HUES64 (cell line): ENCODE measurements at regions not wholly inside any gene's neighbourhood (a gene's known extent, or its start where the extent isn't known, plus 50 kb on each side); places are given as distances from the start of the nearest gene placed in this dataset.
"Not testable (repeated sequence)": the region's sequence is repeated elsewhere in the genome, so short reads cannot be mapped to it uniquely, and the experiment has no call there.

Experiments
- H3K27ac ChIP-seq: 2 replicates; pipeline ENCODE4 v1.7.0; 2013; ENCODE audit warnings: low read depth, low read length, inconsistent platforms
- H3K27me3 ChIP-seq: 2 replicates; pipeline ENCODE4 v1.6.1; 2013; ENCODE audit warnings: mild to moderate bottlenecking, low read length; ENCODE audit not compliant: insufficient read depth
- H3K36me3 ChIP-seq: 2 replicates; pipeline ENCODE4 v1.6.1; 2013; ENCODE audit warnings: mild to moderate bottlenecking, low read length; ENCODE audit not compliant: insufficient read depth
- H3K4me1 ChIP-seq: 2 replicates; pipeline ENCODE4 v1.6.1; 2013; ENCODE audit warnings: mild to moderate bottlenecking, low read length, moderate library complexity; ENCODE audit not compliant: insufficient read depth
- H3K4me3 ChIP-seq: 2 replicates; pipeline ENCODE4 v1.5.1; 2013; ENCODE audit warnings: mild to moderate bottlenecking, low read length, moderate library complexity
- H3K9ac ChIP-seq: 2 replicates; pipeline ENCODE4 v1.6.1; 2013; ENCODE audit warnings: mild to moderate bottlenecking, low read depth, low read length
- H3K9me3 ChIP-seq: 2 replicates; pipeline ENCODE4 v1.6.1; 2013; ENCODE audit warnings: low read depth, low read length; ENCODE audit not compliant: insufficient read depth
- WGBS: fragments of 150-250, 120-280 bp; methylation state at CpG from one replicate; pipeline ENCODE4 v1.1.7; 2013; ENCODE audit warnings: missing lambda C conversion rate; 5-methylcytosine and 5-hydroxymethylcytosine counted together

DNA sequence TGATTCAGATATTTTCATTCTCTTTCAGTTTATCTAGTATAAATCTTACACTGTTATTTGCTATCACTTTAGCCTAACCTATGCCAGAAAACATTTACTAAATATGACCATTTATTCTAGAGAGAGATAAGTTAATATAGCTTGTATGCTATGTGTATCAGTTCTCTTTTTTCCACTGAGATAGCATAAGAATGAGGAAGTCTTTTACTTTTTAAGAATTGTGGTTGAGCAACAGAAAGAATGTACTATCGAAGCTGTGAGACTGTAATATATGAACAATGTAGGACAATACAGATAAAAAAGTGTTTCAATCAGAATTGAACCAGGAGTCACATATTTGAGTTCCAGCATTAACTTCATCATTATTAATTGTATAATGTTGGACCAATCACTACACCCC lies 479.9 kb upstream of the PLXNA2 start:
- H3K27me3 ChIP-seq = no peaks in the 10 kb centered on the region
- peaks cover 25% of the 10 kb centered on the region for H3K9me3 ChIP-seq
- H3K9ac ChIP-seq = no peak overlapping the region
- no peak overlapping the region for H3K4me3 ChIP-seq
- H3K4me1 ChIP-seq = no peaks in the 10 kb centered on the region
- WGBS = 100% methylated on average over 1 of the region's 1 CpG
- no peak overlapping the region for H3K27ac ChIP-seq
- H3K36me3 ChIP-seq = no peaks in the 10 kb centered on the region

- WGBS = 90% methylated on average over 1 of the region's 1 CpG
- Histone ChIP-seq H3K27ac (no peak overlapping the region), H3K27me3 (no peaks in the 10 kb centered on the region), H3K4me3 (no peak overlapping the region), H3K4me1 (no peaks in the 10 kb centered on the region; the same call in 1 of the 2 replicates), H3K9me3 (peaks cover under 1% of the 10 kb centered on the region; the same call in 1 of the 2 replicates), H3K36me3 (no peaks in the 10 kb centered on the region), H3K9ac (no peak overlapping the region)
Observed at GRCh38 chr1:208728815-208729214, 484.6 kb upstream of the PLXNA2 start.

DNA sequence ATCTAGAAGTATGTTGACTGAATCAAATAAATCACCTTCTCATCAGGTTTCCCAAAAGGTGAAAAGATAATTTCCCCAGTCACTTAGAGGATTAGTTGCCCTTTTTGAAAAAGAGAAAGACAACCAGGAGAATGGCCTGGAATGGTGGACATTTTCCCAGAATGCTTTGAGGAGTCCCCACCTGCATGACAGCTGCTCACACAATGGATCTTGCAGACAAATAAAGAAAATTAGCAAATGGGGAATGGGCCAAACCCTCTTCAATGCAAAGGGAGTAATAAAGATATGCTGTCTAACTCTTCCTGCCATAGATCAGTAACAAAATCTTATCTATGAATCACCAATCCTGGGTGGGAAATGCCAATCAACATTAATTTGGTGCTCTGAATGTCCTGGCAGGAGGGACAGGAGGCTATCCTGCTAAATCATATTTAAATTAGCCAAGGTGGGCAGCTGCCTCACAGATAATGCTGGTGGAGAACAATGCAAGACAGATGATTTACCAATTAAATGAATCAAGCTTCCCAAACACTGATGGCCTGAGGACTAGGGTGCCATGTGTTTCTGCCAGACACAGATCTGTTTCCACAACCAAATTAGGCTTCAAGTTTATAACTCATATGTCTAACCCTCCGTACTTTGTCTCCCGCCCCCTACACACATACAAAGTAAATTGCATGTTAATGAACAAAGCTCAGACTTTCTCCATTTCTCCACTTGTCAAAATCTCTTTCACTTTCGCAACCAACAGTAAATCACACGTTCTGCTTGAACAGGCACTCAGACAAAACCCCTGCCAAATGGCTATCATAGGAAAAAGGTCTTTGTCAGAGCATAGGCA lies 488.0 kb upstream of the PLXNA2 start:
- Histone ChIP-seq H3K4me3 (no peak overlapping the region), H3K4me1 (no peaks in the 10 kb centered on the region; the same call in 1 of the 2 replicates), H3K36me3 (no peaks in the 10 kb centered on the region), H3K27me3 (no peaks in the 10 kb centered on the region), H3K9ac (no peak overlapping the region), H3K27ac (no peak overlapping the region), H3K9me3 (no peaks in the 10 kb centered on the region)
- 82% methylated on average over 4 of the region's 4 CpGs for WGBS

GRCh38 chr1:208737161-208737560 lies 493.0 kb upstream of the PLXNA2 start:
- H3K9ac ChIP-seq = no peak overlapping the region
- no peaks in the 10 kb centered on the region for H3K27me3 ChIP-seq
- 100% methylated on average over 1 of the region's 4 CpGs for WGBS

DNA sequence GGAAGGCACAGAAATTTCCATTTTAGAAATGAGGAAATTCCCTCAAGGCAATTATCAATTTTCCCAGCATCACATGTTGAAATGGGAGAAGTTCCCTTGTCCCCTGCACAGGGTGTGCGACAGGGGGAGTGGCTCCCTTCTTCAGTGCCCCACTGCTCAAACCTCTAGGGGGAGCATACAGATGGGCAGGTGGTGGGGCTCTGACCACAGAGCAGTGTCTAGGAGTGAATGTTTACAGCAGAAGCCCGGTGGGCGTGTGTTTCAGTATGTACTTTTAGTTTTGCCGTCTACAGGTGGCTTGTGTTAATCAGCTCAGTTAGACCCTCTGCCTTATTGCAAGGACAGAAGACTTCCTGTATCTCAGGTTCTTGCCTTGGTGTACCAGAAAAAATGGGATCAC lies 493.7 kb upstream of the PLXNA2 start:
- Histone ChIP-seq H3K9me3 (no peaks in the 10 kb centered on the region), H3K27ac (no peak overlapping the region), H3K27me3 (no peaks in the 10 kb centered on the region), H3K9ac (no peak overlapping the region), H3K4me1 (no peaks in the 10 kb centered on the region), H3K36me3 (no peaks in the 10 kb centered on the region), H3K4me3 (no peak overlapping the region)
- WGBS = 97% methylated on average over 4 of the region's 4 CpGs

More at GRCh38 chr1:208737161-208737560, 493.0 kb upstream of the PLXNA2 start:
- H3K36me3 ChIP-seq = no peaks in the 10 kb centered on the region
- no peaks in the 10 kb centered on the region; the same call in 1 of the 2 replicates for H3K4me1 ChIP-seq
- H3K4me3 ChIP-seq = no peak overlapping the region
- H3K9me3 ChIP-seq = no peaks in the 10 kb centered on the region
- H3K27ac ChIP-seq = no peak overlapping the region

GRCh38 chr1:208739636-208740035 lies 495.5 kb upstream of the PLXNA2 start:
- WGBS = 96% methylated on average over 20 of the region's 20 CpGs
- not testable (repeated sequence) for H3K9me3 ChIP-seq, H3K36me3 ChIP-seq, H3K27me3 ChIP-seq, H3K27ac ChIP-seq, H3K4me1 ChIP-seq, H3K9ac ChIP-seq, H3K4me3 ChIP-seq

DNA sequence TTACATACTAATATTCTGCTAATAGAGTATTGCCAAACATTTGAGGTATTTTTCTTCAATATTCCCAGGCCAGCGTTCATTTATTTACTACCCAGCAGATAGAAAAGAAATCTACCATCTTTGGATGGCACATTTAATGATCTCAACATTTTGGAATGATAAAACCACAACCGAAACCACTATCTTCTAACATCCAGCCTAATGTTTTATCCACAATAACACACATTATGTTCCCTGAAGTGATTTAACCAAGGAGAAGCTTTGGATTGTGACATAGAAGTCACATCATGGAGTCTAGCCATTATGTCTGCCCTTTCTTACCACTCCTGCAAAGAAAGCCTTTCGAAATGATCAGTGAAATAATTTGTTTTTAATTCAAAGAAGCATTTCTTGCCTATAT lies 497.1 kb upstream of the PLXNA2 start:
- H3K4me3 ChIP-seq = no peak overlapping the region
- no peaks in the 10 kb centered on the region for H3K9me3 ChIP-seq
- no peaks in the 10 kb centered on the region for H3K36me3 ChIP-seq
- no peak overlapping the region for H3K27ac ChIP-seq
- H3K27me3 ChIP-seq = no peaks in the 10 kb centered on the region
- no peaks in the 10 kb centered on the region for H3K4me1 ChIP-seq
- no peak overlapping the region for H3K9ac ChIP-seq
- WGBS = 97% methylated on average over 2 of the region's 3 CpGs

GRCh38 chr1:208743361-208743760 lies 499.2 kb upstream of the PLXNA2 start:
- no peak overlapping the region for H3K4me3 ChIP-seq
- H3K27me3 ChIP-seq = no peaks in the 10 kb centered on the region
- H3K27ac ChIP-seq = no peak overlapping the region
- no peaks in the 10 kb centered on the region for H3K4me1 ChIP-seq
- no peak overlapping the region for H3K9ac ChIP-seq
- H3K9me3 ChIP-seq = no peaks in the 10 kb centered on the region
- WGBS = 91% methylated on average over 5 of the region's 5 CpGs
- no peaks in the 10 kb centered on the region for H3K36me3 ChIP-seq

DNA sequence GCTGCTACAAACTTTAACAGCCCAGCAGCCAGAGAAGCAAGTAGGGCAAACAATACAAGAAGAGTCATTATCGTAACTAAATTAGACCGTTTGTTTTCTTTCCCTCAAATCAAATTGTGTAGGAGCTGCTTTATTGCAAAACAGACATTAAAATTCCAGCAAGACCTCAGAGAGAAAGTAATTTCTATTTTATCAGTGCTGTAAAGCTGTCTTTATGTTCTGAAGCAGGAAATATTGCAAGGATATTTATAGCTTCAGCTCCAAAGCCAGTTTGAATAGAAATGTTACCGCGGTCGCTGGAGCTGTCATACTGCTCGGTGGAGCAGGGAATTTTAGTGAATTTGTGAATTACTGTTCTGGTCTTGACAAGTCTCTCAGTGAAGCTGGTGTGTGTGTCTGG lies 503.8 kb upstream of the PLXNA2 start:
- Histone ChIP-seq H3K4me3 (no peak overlapping the region), H3K9ac (no peak overlapping the region), H3K9me3 (no peaks in the 10 kb centered on the region), H3K36me3 (no peaks in the 10 kb centered on the region), H3K27ac (no peak overlapping the region), H3K4me1 (no peaks in the 10 kb centered on the region), H3K27me3 (no peaks in the 10 kb centered on the region)
- WGBS = 96% methylated on average over 6 of the region's 6 CpGs

DNA sequence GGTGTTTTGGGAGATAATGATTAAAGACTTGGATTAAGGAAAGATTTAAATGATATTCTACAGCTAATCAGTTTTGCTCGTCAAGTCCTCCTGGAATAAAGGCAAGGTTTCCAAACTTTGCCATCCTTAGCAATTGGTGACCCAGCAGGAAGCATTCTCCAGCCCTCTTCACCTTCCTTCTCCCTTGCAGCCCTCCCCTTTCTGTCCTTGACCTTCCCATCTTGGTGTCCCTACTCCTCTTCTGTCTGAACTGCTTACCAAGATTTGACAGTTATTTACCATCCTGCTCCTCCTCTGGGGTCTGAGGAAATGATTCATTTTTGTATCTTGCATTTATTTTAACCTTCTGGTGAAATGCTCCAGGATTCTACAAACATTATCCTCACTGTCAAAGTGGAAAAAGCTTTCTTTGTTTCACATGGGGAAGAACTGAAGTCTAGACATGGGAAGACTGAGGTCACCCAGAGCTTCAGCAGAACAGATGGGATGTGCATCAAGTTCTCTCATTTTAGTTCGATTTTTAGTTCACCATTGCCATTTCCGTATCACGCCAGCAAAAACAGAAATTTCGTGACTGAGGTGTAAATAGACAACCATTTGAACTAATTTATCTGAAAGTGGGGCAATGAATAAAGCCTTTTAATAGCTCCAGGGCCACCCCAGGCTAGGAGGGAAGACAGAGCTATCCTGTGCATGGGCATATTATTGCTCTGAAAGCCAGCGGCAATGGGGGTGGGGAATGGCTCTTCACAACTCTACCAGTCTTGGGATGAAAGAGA lies 504.4 kb upstream of the PLXNA2 start:
- Histone ChIP-seq H3K4me3 (no peak overlapping the region), H3K4me1 (no peaks in the 10 kb centered on the region), H3K27me3 (no peaks in the 10 kb centered on the region), H3K9me3 (no peaks in the 10 kb centered on the region), H3K36me3 (no peaks in the 10 kb centered on the region), H3K9ac (no peak overlapping the region), H3K27ac (no peak overlapping the region)
- 93% methylated on average over 6 of the region's 6 CpGs for WGBS

DNA sequence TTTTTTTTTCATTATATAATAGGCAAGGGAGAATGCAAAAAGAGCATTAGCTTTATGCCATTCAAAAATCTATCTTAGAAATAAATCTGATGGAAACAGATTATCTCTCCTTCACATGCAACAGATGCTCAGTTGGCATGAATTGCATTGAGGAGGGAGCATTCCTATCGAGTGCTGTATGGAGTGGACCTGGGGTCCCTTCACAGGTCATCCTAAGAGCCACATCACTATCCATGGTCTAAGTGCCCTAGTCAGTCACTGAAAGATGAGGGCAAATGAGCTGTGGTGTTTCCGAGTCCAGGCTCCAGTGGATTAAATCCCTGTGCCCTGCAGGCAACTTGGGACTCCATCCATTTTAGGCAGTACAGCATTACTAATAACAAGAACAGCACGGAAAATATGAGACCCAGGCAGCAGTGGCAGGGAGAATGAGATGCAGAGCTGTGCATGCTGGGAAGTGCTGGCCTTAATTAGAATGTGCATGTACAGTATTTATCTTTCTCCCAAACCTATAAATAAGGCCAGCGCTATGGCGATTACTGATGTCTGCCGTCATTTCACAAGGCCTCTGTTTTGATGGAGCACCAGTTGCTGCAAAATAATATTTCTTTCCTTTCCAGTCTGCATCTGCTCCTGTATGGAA lies 512.3 kb upstream of the PLXNA2 start:
- H3K9ac ChIP-seq = no peak overlapping the region
- no peaks in the 10 kb centered on the region for H3K9me3 ChIP-seq
- no peak overlapping the region for H3K27ac ChIP-seq
- no peak overlapping the region for H3K4me3 ChIP-seq
- H3K36me3 ChIP-seq = no peaks in the 10 kb centered on the region
- H3K27me3 ChIP-seq = no peaks in the 10 kb centered on the region
- WGBS = 93% methylated on average over 6 of the region's 6 CpGs
- no peaks in the 10 kb centered on the region for H3K4me1 ChIP-seq
